GM18505 (cell line): ENCODE measurements at regions not wholly inside any gene's neighbourhood (a gene's known extent, or its start where the extent isn't known, plus 50 kb on each side); places are given as distances from the start of the nearest gene placed in this dataset.
"Not testable (repeated sequence)": the region's sequence is repeated elsewhere in the genome, so short reads cannot be mapped to it uniquely, and the experiment has no call there.

Experiments used
- ATAC-seq: cut with Tn5 transposase; IDR thresholded peaks from one replicate; pipeline ENCODE4 v1.9.1; 2021; ENCODE audit not compliant: unreplicated experiment
- POLR2A ChIP-seq: IDR thresholded peaks from 4 replicates; pipeline ENCODE4 v1.6.1; 2011; ENCODE audit warnings: borderline replicate concordance; ENCODE audit not compliant: insufficient read depth, insufficient read length; ENCODE audit errors: extremely low read depth

DNA sequence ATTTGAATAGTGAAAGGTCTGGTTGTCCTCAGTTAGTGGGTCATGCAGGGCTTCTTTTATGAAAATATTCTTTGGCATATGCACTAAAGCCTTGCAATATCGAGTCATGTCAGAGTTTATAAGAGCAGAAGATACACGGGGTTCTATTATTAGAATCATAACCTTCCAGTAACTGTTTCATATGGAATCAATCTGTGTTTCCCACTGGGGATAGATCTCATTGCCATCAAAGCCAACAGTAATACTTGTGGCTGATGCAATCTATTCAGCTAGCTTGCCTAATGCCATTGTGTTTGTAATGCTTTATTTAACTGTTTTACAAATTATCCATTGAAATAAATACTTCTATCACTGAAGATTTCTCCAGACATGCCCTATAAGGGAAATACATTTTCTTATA lies 746.9 kb upstream of the PCDH9 start:
- no peak for TF ChIP-seq POLR2A

DNA sequence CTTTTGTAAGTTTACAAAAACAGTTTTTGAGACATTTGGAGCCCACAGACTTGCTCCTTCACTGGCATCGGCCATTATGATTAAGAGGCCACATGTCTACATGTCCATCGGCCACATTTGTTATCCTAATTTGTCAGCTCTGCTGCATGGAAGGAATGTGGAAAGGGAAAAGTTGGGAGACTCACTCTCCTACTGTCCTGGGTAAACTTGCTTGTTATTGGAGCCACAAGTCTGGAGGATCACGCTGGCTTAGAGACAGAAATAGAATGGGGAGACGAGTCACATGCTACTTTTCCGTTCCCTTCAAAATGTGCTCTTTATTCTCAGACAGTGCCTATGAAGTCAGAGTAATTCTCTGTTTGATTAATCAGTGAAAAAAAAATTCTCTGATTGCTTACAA lies 741.2 kb upstream of the PCDH9 start:
- ATAC-seq: no peak
- TF ChIP-seq POLR2A: no peak

More for the DNA sequence above, 746.9 kb upstream of the PCDH9 start:
- no peak for ATAC-seq

DNA sequence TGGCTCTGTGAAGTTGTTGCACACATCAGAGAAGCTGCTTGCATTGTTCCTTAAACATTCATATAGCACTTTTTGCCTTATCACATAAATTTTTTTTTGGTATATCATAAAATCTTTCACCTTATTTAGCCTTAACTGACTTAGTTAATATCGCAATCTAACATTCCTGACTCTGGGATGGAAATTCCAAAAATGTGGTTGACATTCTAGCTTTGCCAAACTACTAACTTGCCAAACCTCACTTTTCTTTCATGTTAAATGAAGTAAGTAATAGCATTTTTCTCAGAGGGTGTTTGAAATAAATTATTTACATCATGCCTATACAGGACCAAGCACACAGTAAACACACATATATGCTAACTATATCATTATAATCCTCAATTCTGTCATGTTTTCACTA lies 736.9 kb upstream of the PCDH9 start:
- TF ChIP-seq POLR2A: no peak
- no peak for ATAC-seq

DNA sequence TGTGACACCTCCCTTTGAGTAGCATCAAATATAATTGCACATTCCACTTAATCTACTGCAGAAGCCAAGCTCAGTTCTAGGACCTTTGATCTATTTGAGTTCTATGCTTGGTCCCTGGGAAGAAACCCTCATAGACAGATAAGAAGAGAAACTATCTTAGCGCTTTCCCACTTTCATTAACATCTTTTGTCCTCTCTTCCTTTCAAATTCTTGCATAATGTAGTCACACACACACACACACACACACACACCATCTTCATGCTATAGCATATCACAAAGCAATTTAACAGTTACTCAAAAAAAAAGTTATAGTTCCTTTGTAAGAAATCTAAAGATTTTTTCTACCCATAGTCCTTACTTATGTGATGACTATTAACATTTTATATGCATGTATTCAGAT lies 735.9 kb upstream of the PCDH9 start:
- no peak for ATAC-seq
- no peak for TF ChIP-seq POLR2A

DNA sequence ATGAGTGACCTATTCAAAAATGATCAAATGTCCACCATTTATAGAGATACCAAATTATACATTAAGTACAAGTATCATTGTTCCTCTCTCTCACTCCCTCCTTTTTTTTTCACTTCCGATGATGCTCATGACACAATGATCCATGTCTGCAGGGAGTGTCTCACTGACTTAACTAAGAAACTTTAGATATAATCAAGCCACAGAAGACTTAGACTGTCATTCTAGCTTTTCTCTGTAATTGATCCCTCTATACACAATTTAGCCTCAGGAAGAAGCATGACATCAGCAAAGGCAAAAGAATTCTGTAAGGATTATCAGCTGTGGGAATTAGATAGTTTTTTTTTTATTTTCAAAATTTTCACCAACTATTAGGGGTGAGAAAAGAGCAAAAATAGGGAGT lies 734.9 kb upstream of the PCDH9 start:
- no peak for ATAC-seq
- TF ChIP-seq POLR2A: no peak

DNA sequence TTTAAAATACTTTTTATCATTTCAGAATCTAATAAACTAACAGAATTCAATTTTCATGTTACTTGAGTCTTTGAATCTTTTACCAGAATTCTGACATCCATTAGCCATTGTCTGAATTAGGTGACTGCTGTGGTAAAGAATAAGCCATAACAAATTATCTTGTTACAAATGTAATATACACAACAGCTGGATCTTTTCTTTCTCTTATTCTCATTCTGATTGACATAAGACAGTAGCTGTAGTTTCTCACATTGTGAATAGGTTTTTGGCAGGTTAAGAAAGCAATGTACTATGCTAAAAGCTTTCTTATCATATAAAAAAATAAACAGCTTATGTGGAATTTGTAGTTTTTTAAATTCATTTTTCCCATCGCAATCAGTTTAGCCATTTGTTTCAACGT lies 734.0 kb upstream of the PCDH9 start:
- TF ChIP-seq POLR2A: no peak
- ATAC-seq: no peak

DNA sequence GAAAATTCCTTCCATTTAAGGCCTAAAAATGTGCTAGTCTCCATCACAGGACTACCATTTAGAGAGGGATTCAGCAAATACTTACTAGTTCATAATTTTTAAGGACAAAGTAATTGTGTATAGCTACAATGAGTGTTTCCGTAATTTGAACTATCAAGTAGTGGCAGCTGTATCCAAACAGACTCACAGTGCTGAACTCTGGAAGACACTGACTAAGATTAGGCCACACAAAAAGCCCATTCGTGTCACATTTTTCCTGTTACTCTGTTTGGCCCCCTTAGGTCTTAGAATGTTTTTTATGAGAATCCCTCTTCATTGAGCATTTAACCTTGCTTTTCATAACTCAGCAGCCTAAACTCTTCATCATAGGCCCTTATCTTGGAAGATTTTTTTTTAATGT lies 731.2 kb upstream of the PCDH9 start:
- no peak for ATAC-seq
- no peak for TF ChIP-seq POLR2A

DNA sequence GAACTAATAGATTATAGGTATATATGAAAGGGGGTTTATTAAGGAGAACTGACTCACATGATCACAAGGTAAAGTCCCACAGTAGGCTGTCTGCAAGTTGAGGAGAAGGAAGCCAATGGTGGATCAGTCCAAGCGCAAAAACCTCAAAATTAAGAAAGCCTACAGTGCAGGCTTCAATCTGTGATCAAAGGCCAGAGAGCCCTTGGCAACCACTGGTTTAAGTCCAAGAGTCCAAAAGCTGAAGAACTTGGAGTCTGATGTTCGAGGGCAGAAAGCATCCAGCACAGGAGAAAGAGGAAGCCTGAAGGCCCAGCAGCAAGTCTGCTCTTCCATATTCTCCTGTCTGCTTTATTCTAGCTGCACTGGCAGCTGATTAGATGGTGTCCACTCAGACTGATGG lies 721.3 kb upstream of the PCDH9 start:
- ATAC-seq: no peak
- TF ChIP-seq POLR2A: no peak

DNA sequence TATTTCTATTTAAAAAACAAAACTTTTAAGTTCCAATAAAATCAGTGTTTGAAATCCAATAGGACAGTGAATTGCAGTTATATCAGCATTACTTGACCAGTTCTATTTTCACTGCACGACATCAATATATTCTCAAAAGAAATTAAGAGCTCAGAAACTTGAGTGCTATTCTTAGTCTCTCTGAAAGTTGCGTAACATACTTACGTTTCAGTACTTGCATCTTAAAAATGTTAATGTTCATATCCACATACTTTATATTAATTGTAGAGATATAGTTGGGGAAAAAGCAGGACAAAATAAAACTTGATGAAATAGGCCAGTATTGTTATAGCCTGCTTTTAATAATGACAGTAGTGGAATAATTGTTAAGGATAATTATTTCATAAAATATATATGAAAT lies 720.5 kb upstream of the PCDH9 start:
- no peak for ATAC-seq
- no peak for TF ChIP-seq POLR2A

DNA sequence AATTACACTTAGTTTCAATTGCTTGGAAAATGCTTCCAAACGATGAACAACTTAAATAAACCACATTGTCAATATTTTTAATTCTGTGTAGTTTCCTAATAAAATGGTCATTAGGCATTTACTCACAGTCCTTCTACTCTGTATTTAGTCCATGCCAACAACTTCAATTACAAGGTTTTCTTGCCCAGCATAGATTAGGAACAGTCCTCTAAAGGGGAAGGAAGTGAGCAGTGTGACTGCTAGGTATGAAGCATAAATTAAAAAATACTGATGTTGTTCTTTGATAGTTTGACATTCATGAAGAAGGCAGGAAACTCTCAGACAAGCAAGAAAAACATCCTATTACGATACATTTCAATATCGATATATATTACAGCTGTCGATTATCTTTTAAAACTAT lies 716.0 kb upstream of the PCDH9 start:
- no peak for TF ChIP-seq POLR2A

DNA sequence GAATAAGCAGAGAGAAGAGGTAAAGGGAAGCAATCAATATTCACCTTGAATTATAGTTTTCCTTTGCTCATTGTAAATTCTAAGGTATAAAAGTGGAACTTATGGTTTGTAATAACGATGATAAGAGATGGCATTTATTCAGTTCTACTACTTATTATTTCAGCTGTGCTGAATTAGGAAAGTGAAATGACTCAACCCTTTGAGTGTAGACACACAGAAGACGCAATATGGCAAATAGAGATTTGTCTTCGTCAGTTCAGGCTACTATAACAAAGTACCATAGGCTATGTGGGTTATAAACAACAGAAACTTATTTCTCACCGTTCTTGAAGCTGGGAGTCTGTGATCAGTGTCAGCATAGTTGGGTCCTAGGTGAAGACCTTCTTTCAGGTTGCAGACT lies 713.0 kb upstream of the PCDH9 start:
- TF ChIP-seq POLR2A: no peak
- ATAC-seq: no peak

More for the DNA sequence above, 716.0 kb upstream of the PCDH9 start:
- ATAC-seq: no peak

DNA sequence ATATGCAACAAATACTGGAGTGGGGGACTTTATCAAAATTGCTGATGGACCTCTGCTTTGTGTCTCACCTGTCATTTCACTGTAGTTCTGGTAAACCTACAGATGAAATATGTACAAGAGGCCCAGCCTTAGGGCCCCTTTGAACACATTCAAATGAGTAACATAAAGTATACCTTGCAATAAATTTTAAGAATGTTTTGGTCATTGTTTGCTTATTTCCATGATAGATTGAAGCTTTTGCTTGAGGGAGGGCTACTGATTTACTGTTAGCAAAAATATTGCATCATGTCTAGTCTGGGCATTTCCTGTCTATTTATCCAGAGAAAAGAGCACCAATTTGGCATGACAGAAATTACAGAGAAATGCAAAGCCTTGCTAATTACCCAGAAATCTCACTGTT lies 705.5 kb upstream of the PCDH9 start:
- TF ChIP-seq POLR2A: no peak
- no peak for ATAC-seq

DNA sequence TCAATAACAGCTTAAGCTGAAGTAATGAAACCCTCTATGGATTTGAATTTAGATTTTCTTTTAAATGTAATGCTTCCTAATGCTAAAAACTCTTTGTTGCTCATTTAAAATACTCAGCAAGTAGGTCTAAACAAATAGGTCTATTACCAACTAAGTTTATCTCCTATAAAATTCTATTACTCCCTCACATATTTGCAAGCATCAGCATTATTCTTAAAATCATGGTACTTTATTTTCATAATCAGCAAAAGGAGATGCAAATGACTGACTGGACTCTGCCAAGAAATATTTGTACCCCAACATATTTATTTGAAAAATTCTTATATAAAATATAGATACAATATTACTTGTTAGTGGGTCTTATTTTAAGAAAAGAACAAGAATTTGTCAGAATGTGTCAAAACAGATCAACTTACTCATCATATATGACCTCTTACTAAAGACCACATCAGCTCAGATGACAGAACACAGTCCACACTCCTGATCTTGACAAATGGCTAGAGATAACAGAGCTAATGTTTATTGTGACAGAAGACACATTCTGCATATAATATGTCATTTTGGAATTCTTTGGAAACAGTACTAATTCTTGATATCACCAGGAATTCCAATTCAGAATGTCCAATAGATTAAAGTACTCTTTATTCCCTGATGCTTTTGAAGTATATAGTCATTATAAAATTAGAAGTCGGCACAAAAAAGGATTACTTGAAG lies 704.6 kb upstream of the PCDH9 start:
- ATAC-seq: no peak
- no peak for TF ChIP-seq POLR2A

DNA sequence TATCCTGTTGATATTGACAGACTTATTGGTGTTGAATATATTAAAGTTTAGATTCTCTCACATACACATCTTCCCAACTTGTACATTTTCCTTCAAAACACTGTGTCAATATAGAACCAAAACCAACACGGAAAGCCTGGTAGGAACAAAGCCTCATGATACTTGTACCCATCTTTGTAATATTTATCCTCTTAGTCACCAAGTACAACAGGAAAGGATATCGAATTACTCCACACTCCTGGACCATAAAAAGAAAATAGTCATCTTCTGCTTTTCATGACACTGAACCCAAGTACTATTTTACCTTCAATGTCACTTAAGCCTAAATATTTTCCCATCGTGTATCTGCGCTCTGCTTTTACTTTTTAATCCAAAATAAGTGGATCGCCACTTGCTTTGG lies 702.9 kb upstream of the PCDH9 start:
- no peak for TF ChIP-seq POLR2A
- ATAC-seq: no peak

DNA sequence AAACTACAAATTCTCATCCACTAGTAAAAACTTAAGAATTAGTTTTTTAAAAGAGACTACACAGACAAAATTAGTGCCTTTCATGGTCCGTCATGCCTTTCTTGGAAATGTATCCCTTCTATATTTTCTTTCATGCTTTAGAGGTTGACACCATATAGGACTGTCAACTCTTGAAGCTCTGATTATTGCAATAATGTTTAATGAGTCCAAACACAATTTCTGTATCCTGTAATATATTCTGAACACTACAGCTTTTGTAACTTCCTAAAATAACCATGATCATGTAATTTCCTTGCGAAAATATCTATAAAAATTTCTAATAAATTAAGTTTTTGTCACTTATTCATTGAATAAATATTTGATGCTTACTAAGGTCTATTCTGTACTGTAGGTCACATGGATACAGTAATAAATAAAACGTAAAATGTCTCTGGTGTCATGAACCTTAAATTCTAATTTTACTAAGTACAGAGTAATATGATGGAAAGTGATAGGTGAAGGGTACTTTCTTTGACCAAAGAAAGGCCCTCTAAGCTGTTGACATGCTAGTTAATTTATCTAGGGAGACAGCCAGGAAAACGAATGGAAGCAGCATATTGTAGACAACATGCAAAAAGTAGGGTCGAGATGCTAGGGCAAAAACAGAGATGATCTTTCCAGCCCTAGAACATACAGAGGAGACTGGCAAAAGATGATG lies 687.3 kb upstream of the PCDH9 start:
- no peak for ATAC-seq

DNA sequence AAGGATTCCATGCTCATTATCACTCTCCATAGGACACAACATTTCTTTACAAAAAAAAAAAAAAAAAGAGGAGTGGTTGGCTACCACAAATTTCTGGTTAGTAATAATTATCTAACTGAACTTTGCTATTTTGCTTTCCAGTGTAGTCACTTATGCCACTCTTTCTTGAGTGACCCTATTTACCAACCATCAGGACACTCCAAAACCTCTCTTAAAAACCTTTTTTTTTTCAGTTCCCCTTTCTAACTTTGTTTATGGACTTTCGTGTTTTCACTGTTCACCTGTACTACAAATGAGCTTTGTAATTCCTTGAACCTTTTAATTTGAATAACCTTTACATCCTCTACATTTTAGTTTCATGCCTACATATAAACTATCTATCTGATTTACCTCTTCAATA lies 686.5 kb upstream of the PCDH9 start:
- no peak for TF ChIP-seq POLR2A
- no peak for ATAC-seq

More for the DNA sequence above, 687.3 kb upstream of the PCDH9 start:
- TF ChIP-seq POLR2A: no peak

DNA sequence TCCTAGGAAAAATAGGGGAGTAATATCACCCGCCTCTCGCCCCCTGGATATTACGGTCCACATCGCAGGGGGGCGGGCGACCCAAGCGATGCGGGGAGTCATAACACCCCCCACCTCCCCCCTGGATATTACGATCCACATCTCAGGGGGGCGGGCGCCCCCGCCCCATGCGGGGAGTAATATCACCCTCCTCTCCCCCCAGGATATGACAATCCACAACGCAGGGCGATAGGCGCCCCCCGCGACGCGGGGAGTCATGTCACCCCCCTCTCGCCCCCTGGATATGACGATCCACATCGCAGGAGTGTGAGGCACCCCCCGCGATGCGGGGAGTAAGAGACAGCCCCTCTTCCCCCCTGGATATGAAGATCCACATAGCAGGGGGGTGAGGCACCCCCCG lies 684.4 kb upstream of the PCDH9 start:
- TF ChIP-seq POLR2A: no peak
- ATAC-seq: no peak

DNA sequence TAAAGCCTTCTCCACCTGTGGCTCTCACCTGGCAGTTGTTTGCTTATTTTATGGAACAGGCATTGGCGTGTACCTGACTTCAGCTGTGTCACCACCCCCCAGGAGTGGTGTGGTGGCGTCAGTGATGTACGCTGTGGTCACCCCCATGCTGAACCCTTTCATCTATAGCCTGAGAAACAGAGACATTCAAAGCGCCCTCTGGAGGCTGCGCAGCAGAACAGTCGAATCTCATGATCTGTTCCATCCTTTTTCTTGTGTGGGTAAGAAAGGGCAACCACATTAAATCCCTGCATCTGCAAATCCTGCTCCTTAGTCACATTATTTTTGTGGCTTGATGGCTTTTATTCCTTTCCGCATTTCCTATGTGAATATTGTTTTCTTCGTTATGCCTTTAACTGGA lies 672.8 kb upstream of the PCDH9 start:
- ATAC-seq: not testable (repeated sequence)
